Ascending aorta (tissue), 2 donors: ENCODE measurements at regions not wholly inside any gene's neighbourhood (a gene's known extent, or its start where the extent isn't known, plus 50 kb on each side); places are given as distances from the start of the nearest gene placed in this dataset.

Experiments
- DNase-seq, 2 donors: peaks; one replicate each; pipeline ENCODE4 v3.0.0-alpha.2; 2019; ENCODE audit warnings: low spot score in 2 of 2
- H3K27ac ChIP-seq, 2 donors: fragments of 200-600 bp; sonication (generic); one replicate each; pipeline ENCODE4 v1.5.1; 2016 to 2017; ENCODE audit warnings: mild to moderate bottlenecking in 1 of 2
- H3K27me3 ChIP-seq: fragments of 200-600 bp; sonication (generic); one replicate; pipeline ENCODE4 v1.5.1; 2017
- H3K36me3 ChIP-seq, 2 donors: fragments of 200-600 bp; sonication (generic); one replicate each; pipeline ENCODE4 v1.5.1; 2016
- H3K4me1 ChIP-seq, 2 donors: fragments of 200-600 bp; sonication (generic); one replicate each; pipeline ENCODE4 v1.5.1; 2016 to 2017; ENCODE audit warnings: mild to moderate bottlenecking in 1 of 2
- H3K4me3 ChIP-seq, 2 donors: fragments of 200-600 bp; sonication (generic); one replicate each; pipeline ENCODE4 v1.5.1; 2016 to 2017; ENCODE audit warnings: mild to moderate bottlenecking in 1 of 2
- H3K9me3 ChIP-seq, 2 donors: fragments of 200-600 bp; sonication (generic); one replicate each; pipeline ENCODE4 v1.5.1; 2016
- CTCF ChIP-seq, 3 experiments: fragments of 200-600 bp in 2 of 3; fragments of 450-650 bp in 1 of 3; sonication (generic) in 2 of 3; IDR thresholded peaks; one replicate each; pipeline ENCODE4 v1.5.1; 2016 to 2019; ENCODE audit warnings: antibody characterized with exemption in 3 of 3, mild to moderate bottlenecking in 1 of 3, moderate library complexity in 1 of 3
- intact Hi-C: fragments of 100-400 bp; cut with DNase I; formaldehyde crosslinking; loops from one replicate; pipeline ENCODE4 v1.15.1; 2023

- intact Hi-C loops = no loop called here
- no peaks in the 10 kb centered on the region for H3K4me1 ChIP-seq
- H3K4me3 ChIP-seq = no peak overlapping the region
- TF ChIP-seq CTCF (IDR thresholded peaks at IDR 0.05) = no peak
- no peaks in the 10 kb centered on the region for H3K27me3 ChIP-seq
- no peaks in the 10 kb centered on the region for H3K36me3 ChIP-seq
- DNase-seq = no peak
- H3K27ac ChIP-seq = no peak overlapping the region
- H3K9me3 ChIP-seq = no peaks in the 10 kb centered on the region
These were observed 92.9 kb upstream of the ZNF804B start for GRCh38 chr7:88666626-88667025.

- no peaks in the 10 kb centered on the region for H3K27me3 ChIP-seq
- no peak for DNase-seq
- TF ChIP-seq CTCF (IDR thresholded peaks at IDR 0.05) = no peak
- no peak overlapping the region for H3K27ac ChIP-seq
- H3K9me3 ChIP-seq = no peaks in the 10 kb centered on the region
- H3K36me3 ChIP-seq = no peaks in the 10 kb centered on the region
- no peaks in the 10 kb centered on the region for H3K4me1 ChIP-seq
- intact Hi-C loops = no loop called here
- H3K4me3 ChIP-seq = no peak overlapping the region
These were observed 93.5 kb upstream of the ZNF804B start for GRCh38 chr7:88665892-88666514.

- Histone ChIP-seq H3K27ac (no peak overlapping the region), H3K4me3 (no peak overlapping the region), H3K36me3 (no peaks in the 10 kb centered on the region), H3K4me1 (no peaks in the 10 kb centered on the region), H3K27me3 (no peaks in the 10 kb centered on the region), H3K9me3 (no peaks in the 10 kb centered on the region)
- no peak for TF ChIP-seq CTCF (IDR thresholded peaks at IDR 0.05)
- DNase-seq = no peak
- intact Hi-C loops = no loop called here
These were observed 94.8 kb upstream of the ZNF804B start for GRCh38 chr7:88664630-88665233.

GRCh38 chr7:88661921-88662320 lies 97.6 kb upstream of the ZNF804B start:
- intact Hi-C loops = no loop called here
- Histone ChIP-seq H3K9me3 (no peaks in the 10 kb centered on the region), H3K4me3 (no peak overlapping the region), H3K27ac (no peak overlapping the region), H3K27me3 (no peaks in the 10 kb centered on the region), H3K4me1 (no peaks in the 10 kb centered on the region), H3K36me3 (no peaks in the 10 kb centered on the region)
- TF ChIP-seq CTCF (IDR thresholded peaks at IDR 0.05) = no peak
- DNase-seq = no peak

GRCh38 chr7:88647825-88648224 lies 111.7 kb upstream of the ZNF804B start:
- Histone ChIP-seq H3K4me3 (no peak overlapping the region), H3K36me3 (no peaks in the 10 kb centered on the region), H3K9me3 (no peaks in the 10 kb centered on the region), H3K27me3 (no peaks in the 10 kb centered on the region), H3K27ac (no peak overlapping the region), H3K4me1 (no peaks in the 10 kb centered on the region)
- intact Hi-C loops = no loop called here
- no peak for TF ChIP-seq CTCF (IDR thresholded peaks at IDR 0.05)
- DNase-seq = no peak
